D341Med (cell line): ENCODE measurements at regions not wholly inside any gene's neighbourhood (a gene's known extent, or its start where the extent isn't known, plus 50 kb on each side); places are given as distances from the start of the nearest gene placed in this dataset.
A peak's percentile ranks its signal among the peaks of the same experiment; 100 is the strongest.

Experiments
- DNase-seq: peaks from one replicate; pipeline ENCODE4 v3.0.0; 2012; ENCODE audit warnings: low spot score

GRCh38 chr13:23488442-23488841 is 54.9 kb upstream of the SACS start:
- no peak for DNase-seq

DNA sequence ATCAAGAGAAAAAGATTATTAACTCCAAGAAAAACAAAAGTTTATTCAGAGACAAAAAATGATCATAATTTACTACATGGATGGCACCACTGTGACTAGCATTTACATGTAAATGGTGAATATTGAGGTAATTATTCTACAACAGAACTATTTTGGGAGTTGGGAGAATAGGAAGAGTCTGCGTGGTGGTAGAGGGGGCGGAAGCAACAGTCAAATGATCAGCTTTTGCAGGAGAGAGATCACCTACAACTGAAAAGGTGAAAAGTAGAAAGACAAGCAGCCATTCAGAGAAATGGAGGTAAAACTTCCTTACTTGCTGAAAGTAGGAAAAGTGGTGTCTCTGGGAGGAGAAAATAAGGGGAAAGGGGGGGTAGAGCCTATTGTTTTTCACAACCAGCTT is 62.8 kb upstream of the SACS start:
- DNase-seq: no peak

DNA sequence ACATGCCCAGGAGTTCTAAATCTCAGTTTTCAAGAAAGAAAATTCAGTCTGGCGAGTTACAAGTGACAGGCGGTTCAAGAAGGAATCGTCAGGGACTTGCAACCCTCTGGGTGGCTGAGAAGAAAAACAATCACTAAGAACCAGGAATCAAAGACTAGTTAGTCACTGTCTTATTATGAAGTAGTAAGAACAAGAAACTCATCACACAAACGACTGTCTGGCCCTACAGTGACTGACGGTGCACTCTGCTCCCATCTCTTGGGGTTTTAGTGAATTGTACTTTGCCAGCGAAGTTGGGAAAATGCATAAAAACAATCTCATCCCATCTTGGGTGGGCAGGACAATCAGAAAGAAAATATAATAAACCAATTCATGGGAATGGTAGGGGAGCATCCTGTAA is 63.7 kb upstream of the SACS start:
- no peak for DNase-seq

DNA sequence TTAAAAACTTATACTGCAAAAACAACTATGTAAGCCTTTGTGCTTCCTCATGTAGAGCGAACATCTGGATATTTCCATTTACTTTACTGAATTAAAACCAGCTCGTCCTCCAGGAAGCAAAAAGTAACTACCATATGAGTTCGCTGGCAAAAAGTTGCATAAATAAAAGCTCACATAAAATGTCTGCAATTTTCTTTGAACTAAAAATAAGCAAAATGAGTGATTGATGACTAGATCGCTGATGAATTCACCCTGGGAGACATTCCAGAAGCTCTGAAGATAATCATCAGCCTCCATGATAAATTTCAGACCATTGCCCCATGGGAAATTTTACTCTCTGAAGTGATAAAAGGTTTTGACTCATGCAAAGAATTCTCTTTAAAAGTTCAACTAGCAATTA is 67.3 kb upstream of the SACS start:
- no peak for DNase-seq

- no peak for DNase-seq
Observed at GRCh38 chr13:23504180-23504579, 66.0 kb upstream of the TNFRSF19 start.

GRCh38 chr13:23505007-23505406 is 65.2 kb upstream of the TNFRSF19 start:
- no peak for DNase-seq

GRCh38 chr13:23506071-23506806 is 64.0 kb upstream of the TNFRSF19 start:
- no peak for DNase-seq

DNA sequence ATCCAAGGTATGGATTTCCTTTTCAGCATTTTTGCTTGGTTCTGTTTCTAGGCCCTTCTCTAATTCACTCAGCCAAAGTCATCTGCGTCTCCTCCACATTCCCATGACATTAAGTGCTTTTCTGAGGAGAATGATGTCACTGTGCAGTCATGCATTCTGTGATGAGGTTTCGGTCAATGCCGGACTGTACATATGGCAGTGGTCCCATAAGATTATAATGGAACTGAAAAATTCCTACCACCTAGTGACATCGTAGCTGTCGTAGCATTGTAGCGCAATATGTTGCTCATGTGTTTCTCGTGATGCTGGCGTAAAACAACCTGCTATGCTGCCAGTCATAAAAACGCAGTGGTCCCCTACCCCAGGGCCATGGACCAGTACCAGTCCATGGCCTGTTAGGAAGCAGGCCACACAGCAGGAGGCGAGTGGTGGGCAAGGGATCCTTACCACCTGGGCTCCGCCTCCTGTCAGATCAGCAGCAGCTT is 63.4 kb upstream of the TNFRSF19 start:
- DNase-seq: no peak

DNA sequence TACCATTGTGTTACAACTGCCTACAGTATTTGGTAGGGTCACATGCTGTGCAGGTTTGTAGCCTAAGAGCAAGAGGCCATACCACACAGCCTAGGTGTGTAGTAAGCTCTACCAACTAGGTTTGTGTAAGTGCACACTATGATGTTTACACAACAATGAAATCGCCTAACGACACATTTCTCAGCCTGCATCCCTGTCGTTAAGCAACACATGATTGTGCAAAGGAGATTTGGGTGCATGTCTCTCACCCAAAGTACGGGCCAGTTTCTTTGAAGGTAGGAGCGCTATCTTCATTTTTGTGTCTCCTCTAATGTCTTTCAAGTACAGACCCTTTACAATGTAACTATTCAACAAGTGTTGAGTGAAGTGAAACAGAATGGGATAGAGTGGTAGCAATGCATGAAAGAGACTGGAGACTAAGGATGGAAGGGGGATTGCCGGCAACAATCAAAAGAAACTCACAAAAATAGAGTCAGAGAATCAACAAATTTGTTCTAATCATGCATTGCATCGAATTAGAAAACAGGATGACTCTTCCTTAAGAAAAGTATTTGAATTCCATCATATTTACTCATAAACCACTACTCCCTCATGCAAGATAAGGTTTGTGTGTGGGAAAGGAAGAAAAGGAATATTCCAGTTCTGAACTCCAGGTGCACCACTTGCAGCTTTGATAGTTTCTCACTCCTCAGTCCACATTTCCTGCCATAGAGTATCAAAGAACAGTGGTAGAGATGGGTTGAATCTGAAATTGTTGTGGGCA is 60.2 kb upstream of the TNFRSF19 start:
- DNase-seq: no peak

DNA sequence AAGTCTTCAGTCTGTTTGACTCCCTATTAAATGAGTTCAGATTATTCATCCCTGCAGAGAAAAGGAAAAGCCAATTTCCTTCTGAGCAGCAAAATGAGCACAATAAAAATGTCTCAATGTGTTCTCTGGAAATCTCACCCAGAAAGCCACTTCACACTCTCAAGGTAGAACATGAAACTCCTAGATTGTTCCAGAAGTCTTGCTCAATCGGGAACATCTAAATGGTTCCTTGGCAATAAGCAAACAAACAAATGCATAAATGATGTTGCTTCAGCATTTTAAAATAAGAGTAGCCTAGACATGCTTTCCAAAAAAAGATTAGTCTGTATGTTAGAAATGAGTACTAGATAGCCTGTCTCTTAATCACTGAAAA is 59.7 kb upstream of the TNFRSF19 start:
- DNase-seq: no peak

GRCh38 chr13:23510979-23511735 is 59.1 kb upstream of the TNFRSF19 start:
- peak; percentile 50 for DNase-seq

- DNase-seq: no peak
Observed at GRCh38 chr13:23512762-23513395, 57.3 kb upstream of the TNFRSF19 start.

DNA sequence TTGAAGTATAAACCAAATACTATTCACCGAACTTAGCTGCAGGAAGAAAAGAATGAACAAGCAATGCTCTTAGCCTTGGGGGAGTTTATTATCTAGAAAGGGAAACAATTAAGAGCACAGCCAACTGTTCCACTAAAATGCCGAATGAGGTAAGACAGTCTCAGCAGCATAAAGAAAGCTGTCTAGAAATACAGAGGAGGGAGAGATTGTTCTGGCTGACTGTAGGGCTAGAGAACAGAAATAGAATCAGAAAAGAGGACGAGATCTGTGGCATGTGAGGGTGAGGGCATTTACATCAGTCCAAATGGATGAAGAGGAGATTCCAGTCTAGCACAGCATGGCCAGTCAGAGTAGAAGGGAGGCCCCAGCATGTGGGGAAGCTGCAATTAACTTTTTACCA is 56.8 kb upstream of the TNFRSF19 start:
- no peak for DNase-seq

DNA sequence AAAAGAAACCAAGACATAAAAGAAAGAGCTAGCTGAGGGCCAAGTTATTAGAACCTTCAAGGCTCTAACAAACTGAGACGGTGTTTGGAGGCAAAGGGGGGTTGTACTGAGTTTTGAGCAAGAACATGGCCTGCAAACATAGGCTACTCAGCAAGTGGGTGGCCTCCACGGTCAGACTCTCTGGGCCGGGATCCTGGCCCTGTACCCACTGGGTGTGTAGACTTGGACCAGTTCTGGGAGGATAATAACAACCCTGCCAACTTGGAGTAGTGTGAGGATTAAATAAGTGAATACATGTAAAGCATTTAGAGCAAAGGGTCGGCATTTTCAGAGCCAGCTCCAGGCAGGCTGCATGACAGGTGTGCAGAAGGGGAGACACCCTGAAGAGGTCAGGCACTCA is 56.1 kb upstream of the TNFRSF19 start:
- DNase-seq: no peak

DNA sequence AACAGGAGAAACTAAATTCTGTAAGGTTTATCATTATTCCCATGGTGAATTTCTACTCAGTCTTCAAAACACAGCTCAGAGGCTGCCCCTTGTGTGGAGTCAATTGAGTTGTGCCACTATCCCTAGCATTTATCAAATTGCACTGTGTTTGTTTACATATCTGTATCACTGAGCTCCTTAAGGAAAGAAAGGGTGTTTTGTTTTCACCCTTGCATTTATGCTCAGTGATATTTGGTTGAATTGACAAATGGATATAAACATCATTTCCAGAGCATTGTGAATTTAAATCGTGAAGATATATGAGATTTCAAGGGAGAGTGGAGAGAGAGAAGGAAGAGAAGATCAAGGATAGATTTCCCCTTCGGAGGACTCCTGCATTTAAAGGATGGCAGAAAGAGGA is 55.1 kb upstream of the TNFRSF19 start:
- DNase-seq: no peak

DNA sequence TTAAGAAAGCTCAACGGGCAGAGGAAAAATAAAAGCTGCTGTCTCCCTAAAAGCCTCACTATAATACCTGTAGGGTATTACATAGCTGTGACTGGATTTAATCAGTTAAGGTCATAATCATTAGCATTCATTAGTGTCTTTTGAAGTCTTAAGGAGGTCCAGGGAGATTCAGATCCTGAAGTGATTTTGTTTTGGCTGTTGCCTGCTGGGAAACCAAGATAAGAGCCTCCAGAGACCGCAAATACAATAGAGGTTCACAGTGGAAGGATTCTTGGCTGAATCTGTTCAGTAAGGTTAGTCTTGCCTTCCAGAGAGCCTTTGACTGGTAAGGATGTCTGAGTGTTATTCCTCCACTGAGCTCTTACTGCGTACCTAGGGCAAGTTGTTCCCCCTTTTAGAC is 54.0 kb upstream of the TNFRSF19 start:
- no peak for DNase-seq

GRCh38 chr13:23516702-23517101 is 53.5 kb upstream of the TNFRSF19 start:
- no peak for DNase-seq

DNA sequence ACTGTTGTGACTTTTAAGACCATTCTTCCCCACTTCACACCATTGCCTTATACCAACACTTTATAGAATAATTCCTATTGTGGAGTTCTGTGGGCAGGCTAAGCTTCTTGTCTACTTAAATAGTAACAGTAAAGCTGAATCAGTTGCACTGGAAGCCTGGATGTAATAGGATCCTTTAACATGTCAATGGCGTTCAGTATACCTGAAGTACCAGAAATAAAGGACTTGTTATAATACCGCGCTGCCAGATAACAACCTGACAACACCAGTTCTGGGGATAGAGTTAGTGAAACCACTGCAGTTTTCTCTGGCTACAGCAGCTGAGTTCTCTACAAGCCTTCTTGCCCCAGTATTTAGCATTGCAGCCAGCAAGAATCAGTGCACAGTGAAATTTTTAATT is 52.0 kb upstream of the TNFRSF19 start:
- no peak for DNase-seq
